ENCODE measurements at regions not wholly inside any gene's neighbourhood (a gene's known extent, or its start where the extent isn't known, plus 50 kb on each side); places are given as distances from the start of the nearest gene placed in this dataset.

GRCh38 chr7:10192074-10192473 lies 781.6 kb upstream of the PHF14 start:
- DNase-seq: no peak

- DNase-seq: no peak
Measured at GRCh38 chr7:10205696-10206095, 768.0 kb upstream of the PHF14 start.

- no peak for DNase-seq
Measured at GRCh38 chr7:10210000-10210399, 763.7 kb upstream of the PHF14 start.

GRCh38 chr7:10211016-10211415 lies 762.7 kb upstream of the PHF14 start:
- DNase-seq: no peak

GRCh38 chr7:10211861-10212260 lies 761.8 kb upstream of the PHF14 start:
- DNase-seq: no peak

GRCh38 chr7:10212649-10213048 lies 761.0 kb upstream of the PHF14 start:
- DNase-seq: no peak

GRCh38 chr7:10216462-10216861 lies 757.2 kb upstream of the PHF14 start:
- no peak for DNase-seq

- no peak for DNase-seq
Measured at GRCh38 chr7:10221084-10221483, 752.6 kb upstream of the PHF14 start.

- no peak for DNase-seq
Measured at GRCh38 chr7:10222976-10223375, 750.7 kb upstream of the PHF14 start.

GRCh38 chr7:10225275-10225674 lies 748.4 kb upstream of the PHF14 start:
- DNase-seq: no peak

GRCh38 chr7:10237306-10237705 lies 736.4 kb upstream of the PHF14 start:
- no peak for DNase-seq

GRCh38 chr7:10238641-10239040 lies 735.0 kb upstream of the PHF14 start:
- DNase-seq: no peak

GRCh38 chr7:10239695-10240345 lies 733.9 kb upstream of the PHF14 start:
- no peak for DNase-seq

- no peak for DNase-seq
Measured at GRCh38 chr7:10245406-10245805, 728.3 kb upstream of the PHF14 start.

- no peak for DNase-seq
Measured at GRCh38 chr7:10257438-10257837, 716.2 kb upstream of the PHF14 start.

GRCh38 chr7:10266976-10267375 lies 706.7 kb upstream of the PHF14 start:
- DNase-seq: no peak

GRCh38 chr7:10268034-10268433 lies 705.6 kb upstream of the PHF14 start:
- DNase-seq: no peak

GRCh38 chr7:10282909-10283308 lies 690.8 kb upstream of the PHF14 start:
- DNase-seq: no peak

GRCh38 chr7:10284001-10284400 lies 689.7 kb upstream of the PHF14 start:
- no peak for DNase-seq

- no peak for DNase-seq
Measured at GRCh38 chr7:10299384-10299783, 674.3 kb upstream of the PHF14 start.

- no peak for DNase-seq
Measured at GRCh38 chr7:10300577-10300976, 673.1 kb upstream of the PHF14 start.

GRCh38 chr7:10308276-10308675 lies 665.4 kb upstream of the PHF14 start:
- no peak for DNase-seq

GRCh38 chr7:10312942-10313341 lies 660.7 kb upstream of the PHF14 start:
- no peak for DNase-seq

GRCh38 chr7:10315881-10316280 lies 657.8 kb upstream of the PHF14 start:
- no peak for DNase-seq

- no peak for DNase-seq
Measured at GRCh38 chr7:10316488-10316887, 657.2 kb upstream of the PHF14 start.

- DNase-seq: no peak
Measured at GRCh38 chr7:10325395-10325794, 648.3 kb upstream of the PHF14 start.

All from HCEC 1CT (cell line).